RWPE2 (cell line): ENCODE measurements at regions not wholly inside any gene's neighbourhood (a gene's known extent, or its start where the extent isn't known, plus 50 kb on each side); places are given as distances from the start of the nearest gene placed in this dataset.
"Not testable (repeated sequence)": the region's sequence is repeated elsewhere in the genome, so short reads cannot be mapped to it uniquely, and the experiment has no call there.

ENCODE experiments used
- ATAC-seq: fragments of 200-7000 bp; cut with Tn5 transposase; 3 replicates; pipeline ENCODE4 v1.9.1; 2021; ENCODE audit warnings: low read depth
- DNase-seq: peaks from one replicate; pipeline ENCODE4 v3.0.0-alpha.2; 2020; ENCODE audit warnings: low spot score
- H3K27ac ChIP-seq: fragments of 450-650 bp; 2 replicates; pipeline ENCODE4 v1.5.1; 2017; ENCODE audit warnings: mild to moderate bottlenecking; ENCODE audit not compliant: poor library complexity, severe bottlenecking
- H3K27me3 ChIP-seq: fragments of 250-450 bp; sonication (Bioruptor Pico); 2 replicates; pipeline ENCODE4 v1.5.1; 2021; ENCODE audit warnings: mild to moderate bottlenecking, moderate library complexity; ENCODE audit not compliant: insufficient read depth, poor library complexity, severe bottlenecking
- H3K36me3 ChIP-seq: fragments of 250-450 bp; sonication (Bioruptor Pico); 2 replicates; pipeline ENCODE4 v1.5.1; 2020; ENCODE audit warnings: low read depth, mild to moderate bottlenecking, moderate library complexity
- H3K4me1 ChIP-seq: fragments of 250-450 bp; sonication (Bioruptor Pico); 2 replicates; pipeline ENCODE4 v1.5.1; 2021; ENCODE audit warnings: mild to moderate bottlenecking, moderate library complexity; ENCODE audit not compliant: insufficient read depth, poor library complexity, severe bottlenecking
- H3K4me3 ChIP-seq: fragments of 250-450 bp; sonication (Bioruptor Pico); 2 replicates; pipeline ENCODE4 v1.5.1; 2021; ENCODE audit warnings: mild to moderate bottlenecking, moderate library complexity; ENCODE audit not compliant: severe bottlenecking
- H3K9me3 ChIP-seq: fragments of 250-450 bp; sonication (Bioruptor Pico); 2 replicates; pipeline ENCODE4 v1.5.1; 2021; ENCODE audit warnings: mild to moderate bottlenecking, moderate library complexity; ENCODE audit not compliant: severe bottlenecking
- TF ChIP-seq, protein P1 (sequence below): fragments of 450-650 bp; IDR thresholded peaks from one replicate; pipeline ENCODE4 v1.5.1; 2017; ENCODE audit warnings: mild to moderate bottlenecking, moderate library complexity; ENCODE audit not compliant: poor library complexity, severe bottlenecking

DNA sequence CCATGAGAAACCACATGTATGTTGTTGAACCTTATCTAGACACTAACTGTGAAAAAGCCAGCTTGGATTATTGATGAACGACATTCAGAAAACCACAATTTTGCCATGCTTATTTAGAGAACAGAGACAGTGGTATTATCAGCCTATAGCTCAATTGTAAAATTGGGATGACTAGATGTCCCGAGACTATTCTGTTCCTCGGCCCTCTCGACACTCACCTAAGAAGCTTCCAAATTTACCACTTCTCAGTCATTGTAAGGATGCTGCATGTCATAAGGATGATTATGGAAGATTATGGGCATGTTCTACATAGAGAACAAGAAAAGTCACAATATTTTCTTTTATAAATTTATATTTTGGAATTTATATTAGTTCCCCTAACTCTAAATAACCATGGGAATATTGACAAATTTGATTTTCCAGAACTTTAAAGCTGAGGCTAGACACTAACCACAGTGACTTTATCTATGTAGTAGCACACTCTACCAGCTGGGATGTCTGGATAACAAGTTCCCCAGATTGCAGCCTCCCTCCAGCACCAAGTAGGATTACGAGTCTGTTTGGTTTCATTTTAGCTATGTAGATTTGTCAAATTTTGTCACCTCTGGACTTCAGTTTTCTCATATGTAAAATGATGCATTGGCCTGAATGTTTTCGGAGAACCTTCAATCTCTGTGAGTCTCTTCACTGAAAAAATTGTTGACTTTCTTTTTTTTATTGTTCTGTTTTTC lies 513.6 kb downstream of the IRS2 start:
- Histone ChIP-seq H3K4me3 (peak overlapping the region; percentile 25), H3K36me3 (peaks cover 45% of the 10 kb centered on the region), H3K27me3 (no peaks in the 10 kb centered on the region), H3K27ac (peak overlapping the region; percentile 96), H3K9me3 (no peaks in the 10 kb centered on the region), H3K4me1 (peaks cover 47% of the 10 kb centered on the region)
- ATAC-seq = peak; percentile 10
- TF ChIP-seq, protein P1, sequence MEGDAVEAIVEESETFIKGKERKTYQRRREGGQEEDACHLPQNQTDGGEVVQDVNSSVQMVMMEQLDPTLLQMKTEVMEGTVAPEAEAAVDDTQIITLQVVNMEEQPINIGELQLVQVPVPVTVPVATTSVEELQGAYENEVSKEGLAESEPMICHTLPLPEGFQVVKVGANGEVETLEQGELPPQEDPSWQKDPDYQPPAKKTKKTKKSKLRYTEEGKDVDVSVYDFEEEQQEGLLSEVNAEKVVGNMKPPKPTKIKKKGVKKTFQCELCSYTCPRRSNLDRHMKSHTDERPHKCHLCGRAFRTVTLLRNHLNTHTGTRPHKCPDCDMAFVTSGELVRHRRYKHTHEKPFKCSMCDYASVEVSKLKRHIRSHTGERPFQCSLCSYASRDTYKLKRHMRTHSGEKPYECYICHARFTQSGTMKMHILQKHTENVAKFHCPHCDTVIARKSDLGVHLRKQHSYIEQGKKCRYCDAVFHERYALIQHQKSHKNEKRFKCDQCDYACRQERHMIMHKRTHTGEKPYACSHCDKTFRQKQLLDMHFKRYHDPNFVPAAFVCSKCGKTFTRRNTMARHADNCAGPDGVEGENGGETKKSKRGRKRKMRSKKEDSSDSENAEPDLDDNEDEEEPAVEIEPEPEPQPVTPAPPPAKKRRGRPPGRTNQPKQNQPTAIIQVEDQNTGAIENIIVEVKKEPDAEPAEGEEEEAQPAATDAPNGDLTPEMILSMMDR = no peak
- DNase-seq = no peak

DNA sequence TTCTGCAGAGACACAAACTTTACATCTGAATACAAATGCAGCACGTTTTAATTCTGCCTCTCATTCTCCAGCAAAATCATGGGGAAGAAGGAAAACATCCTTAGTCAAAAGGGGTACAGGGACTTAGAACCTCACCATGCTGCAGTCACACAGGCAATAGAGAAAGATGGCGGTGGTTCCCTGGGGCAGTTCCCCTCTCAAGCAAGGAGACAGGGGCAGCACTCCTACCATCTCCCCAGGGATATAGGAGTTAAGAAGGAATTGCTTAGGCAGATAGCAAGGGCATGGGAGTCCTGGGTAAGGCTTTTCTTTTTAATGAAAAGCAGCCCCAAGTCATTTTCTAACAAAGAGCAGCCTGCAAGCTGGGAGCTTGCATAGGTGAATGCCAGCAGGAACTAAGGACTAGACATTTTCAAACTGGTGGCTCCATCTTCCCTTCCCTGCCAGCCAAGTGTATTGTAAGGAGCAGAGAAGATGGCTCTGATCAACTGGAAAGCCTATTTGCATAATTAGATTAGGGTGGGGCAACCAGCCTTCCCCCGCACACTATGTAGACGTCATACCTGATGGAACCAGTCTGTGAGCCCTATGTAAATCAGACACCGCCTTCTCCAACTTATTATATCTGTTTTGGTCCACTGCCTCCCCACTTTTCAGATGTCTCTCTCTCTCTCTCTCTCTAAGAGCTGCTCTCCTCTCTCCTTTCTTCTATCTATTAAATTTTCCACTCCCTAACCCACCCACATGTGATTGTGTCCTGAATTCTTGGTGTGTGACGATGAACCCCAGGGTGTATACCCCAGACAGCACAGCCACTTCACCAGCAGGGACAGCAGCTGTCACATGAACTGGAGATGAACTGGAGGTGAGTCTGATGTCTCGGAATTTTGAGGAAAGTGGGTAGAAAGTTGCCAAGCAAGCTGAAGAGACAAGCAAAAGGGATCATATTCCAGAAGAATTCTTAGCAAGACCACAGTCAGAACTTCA lies 514.5 kb downstream of the IRS2 start:
- TF ChIP-seq, protein P1 = no peak
- DNase-seq (no peak), ATAC-seq (peak; percentile 48)
- no peaks in the 10 kb centered on the region for H3K27me3 ChIP-seq
- H3K9me3 ChIP-seq = no peaks in the 10 kb centered on the region
- peaks cover 47% of the 10 kb centered on the region for H3K4me1 ChIP-seq
- peaks cover 45% of the 10 kb centered on the region for H3K36me3 ChIP-seq
- H3K27ac ChIP-seq = peak overlapping the region; percentile 96
- H3K4me3 ChIP-seq = peak overlapping the region; percentile 25

DNA sequence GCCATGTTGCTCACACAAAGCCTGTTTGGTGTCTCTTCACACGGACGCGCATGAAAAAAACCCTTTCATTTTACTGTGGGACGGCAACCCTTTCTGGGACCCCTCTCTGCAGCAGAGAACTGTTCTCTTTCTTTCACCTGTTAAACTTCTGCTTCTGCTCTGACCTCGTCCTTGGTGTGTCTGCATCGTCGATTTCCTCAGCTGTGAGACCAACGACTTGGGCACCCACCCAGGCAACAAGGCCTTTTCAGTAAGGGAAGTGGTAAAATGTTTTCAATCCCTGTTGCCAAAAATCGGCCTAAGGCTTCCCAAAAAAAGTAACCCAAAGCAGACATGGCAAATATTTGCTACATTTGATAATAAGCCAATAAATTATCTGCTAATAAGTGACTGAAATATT lies 515.3 kb downstream of the IRS2 start:
- Histone ChIP-seq H3K27me3 (no peaks in the 10 kb centered on the region), H3K27ac (peak overlapping the region; percentile 96), H3K4me1 (peaks cover 47% of the 10 kb centered on the region), H3K36me3 (peaks cover 49% of the 10 kb centered on the region), H3K9me3 (no peaks in the 10 kb centered on the region), H3K4me3 (no peak overlapping the region)
- DNase-seq = no peak
- ATAC-seq = peak; percentile 5; the same call in 1 of the 3 replicates
- TF ChIP-seq, protein P1 = no peak

DNA sequence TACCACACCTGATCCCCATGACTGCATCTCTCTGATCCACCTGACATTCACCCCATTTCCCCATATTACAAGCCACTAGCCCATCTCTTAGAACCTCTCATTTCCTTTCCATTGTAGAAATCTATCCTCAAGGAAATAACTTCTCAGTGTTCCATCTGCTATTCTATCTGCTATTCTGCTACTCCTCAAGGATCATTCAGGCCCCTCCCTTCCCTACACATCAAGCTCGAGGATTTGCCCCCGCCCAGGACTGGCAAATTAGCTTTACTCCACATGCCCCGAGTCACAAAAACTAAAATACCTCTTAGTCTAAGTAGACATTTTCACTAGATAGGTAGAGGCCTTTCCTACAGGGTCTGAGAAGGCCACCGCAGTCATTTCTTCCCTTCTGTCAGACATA lies 517.0 kb downstream of the IRS2 start:
- H3K9me3 ChIP-seq, ATAC-seq, H3K27me3 ChIP-seq, DNase-seq: not testable (repeated sequence)
- Histone ChIP-seq H3K4me3 (peak overlapping the region; percentile 1), H3K27ac (peak overlapping the region; percentile 96), H3K4me1 (peaks cover 47% of the 10 kb centered on the region), H3K36me3 (peaks cover 47% of the 10 kb centered on the region)

DNA sequence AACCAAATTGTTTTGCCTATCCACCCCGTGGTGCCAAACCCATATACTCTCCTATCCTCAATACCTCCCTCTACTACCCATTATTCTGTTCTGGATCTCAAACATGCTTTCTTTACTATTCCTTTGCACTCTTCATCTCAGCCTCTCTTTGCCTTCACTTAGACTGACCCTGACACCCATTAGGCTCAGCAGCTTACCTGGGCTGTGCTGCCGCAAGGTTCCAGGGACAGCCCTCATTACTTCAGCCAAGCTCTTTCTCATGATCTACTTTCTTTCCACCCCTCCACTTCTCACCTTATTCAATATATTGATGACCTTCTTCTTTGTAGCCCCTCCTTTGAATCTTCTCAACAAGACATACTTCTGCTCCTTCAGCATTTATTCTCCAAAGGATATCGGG lies 517.9 kb downstream of the IRS2 start:
- peak overlapping the region; percentile 24 for H3K4me3 ChIP-seq
- not testable (repeated sequence) for H3K9me3 ChIP-seq, ATAC-seq

DNA sequence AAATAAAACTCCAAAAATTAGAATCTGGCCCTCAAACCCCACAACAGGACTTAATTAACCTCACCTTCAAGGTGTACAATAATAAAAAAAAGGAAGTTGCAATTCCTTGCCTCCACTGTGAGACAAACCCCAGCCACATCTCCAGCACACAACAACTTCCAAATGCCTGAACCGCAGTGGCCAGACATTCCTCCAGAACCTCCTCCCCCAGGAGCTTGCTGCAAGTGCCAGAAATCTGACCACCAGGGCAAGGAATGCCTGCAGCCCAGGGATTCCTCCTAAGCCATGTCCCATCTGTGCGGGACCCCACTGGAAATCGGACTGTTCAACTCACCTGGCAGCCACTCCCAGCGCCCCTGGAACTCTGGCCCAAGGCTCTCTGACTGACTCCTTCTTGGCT lies 519.0 kb downstream of the IRS2 start:
- H3K27me3 ChIP-seq, H3K9me3 ChIP-seq, DNase-seq, ATAC-seq: not testable (repeated sequence)
- H3K4me3 ChIP-seq = peak overlapping the region; percentile 24
- H3K36me3 ChIP-seq = peaks cover 36% of the 10 kb centered on the region
- peaks cover 38% of the 10 kb centered on the region for H3K4me1 ChIP-seq
- peak overlapping the region; percentile 96 for H3K27ac ChIP-seq

More for the DNA sequence above, 517.9 kb downstream of the IRS2 start:
- H3K36me3 ChIP-seq = peaks cover 46% of the 10 kb centered on the region
- H3K27me3 ChIP-seq, DNase-seq: not testable (repeated sequence)
- peak overlapping the region; percentile 96 for H3K27ac ChIP-seq
- H3K4me1 ChIP-seq = peaks cover 45% of the 10 kb centered on the region

DNA sequence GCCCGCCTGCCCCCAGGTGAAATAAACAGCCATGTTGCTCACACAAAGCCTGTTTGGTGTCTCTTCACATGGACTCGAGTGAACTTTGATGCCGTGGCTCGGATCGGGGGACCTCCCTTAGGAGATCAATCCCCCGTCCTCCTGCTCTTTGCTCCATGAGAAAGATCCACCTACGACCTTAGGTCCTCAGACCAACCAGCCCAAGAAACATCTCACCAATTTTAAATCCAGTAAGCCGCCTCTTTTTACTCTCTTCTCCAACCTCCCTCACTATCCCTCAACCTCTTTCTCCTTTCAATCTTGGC lies 521.0 kb downstream of the IRS2 start:
- peaks cover 44% of the 10 kb centered on the region for H3K36me3 ChIP-seq
- not testable (repeated sequence) for DNase-seq, H3K27me3 ChIP-seq, H3K9me3 ChIP-seq, ATAC-seq
- H3K4me3 ChIP-seq = peak overlapping the region; percentile 45
- H3K27ac ChIP-seq = peak overlapping the region; percentile 96
- peaks cover 29% of the 10 kb centered on the region for H3K4me1 ChIP-seq

DNA sequence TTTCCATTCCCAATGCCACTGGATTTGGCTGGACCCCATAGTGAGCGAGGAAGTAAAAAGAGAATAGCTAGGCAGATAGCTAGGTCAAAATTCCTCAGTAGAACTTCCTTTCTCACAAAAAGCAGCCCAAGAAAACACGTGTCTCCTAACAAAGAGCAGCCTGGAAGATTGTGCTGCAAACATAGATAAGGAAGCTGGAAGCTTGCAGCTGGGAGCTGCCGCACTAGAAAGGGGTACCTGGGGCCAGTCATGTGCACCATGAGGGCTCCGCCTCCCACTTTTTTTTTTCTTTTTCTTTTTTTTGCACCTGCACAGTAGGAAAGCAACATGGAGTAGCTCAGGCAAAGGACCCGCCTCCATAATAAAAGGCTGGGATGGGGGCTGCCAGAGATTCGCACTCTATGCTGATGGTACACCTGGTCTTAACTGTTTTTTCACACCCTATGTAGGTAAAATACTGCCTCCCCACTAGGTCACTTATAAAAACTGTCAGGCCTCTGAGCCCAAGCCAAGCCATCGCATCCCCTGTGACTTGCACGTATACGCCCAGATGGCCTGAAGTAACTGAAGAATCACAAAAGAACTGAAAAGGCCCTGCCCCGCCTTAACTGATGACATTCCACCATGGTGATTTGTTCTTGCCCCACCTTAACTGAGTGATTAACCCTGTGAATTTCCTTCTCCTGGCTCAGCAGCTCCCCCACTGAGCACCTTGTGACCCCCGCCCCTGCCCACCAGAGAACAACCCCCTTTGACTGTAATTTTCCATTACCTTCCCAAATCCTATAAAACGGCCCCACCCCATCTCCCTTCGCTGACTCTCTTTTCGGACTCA lies 521.6 kb downstream of the IRS2 start:
- not testable (repeated sequence) for H3K9me3 ChIP-seq, DNase-seq, H3K27me3 ChIP-seq
- Histone ChIP-seq H3K4me3 (peak overlapping the region; percentile 45), H3K4me1 (peaks cover 30% of the 10 kb centered on the region), H3K36me3 (peaks cover 50% of the 10 kb centered on the region), H3K27ac (peak overlapping the region; percentile 96)
- ATAC-seq = peak; percentile 65
